AG08395 (cell line): ENCODE measurements at regions not wholly inside any gene's neighbourhood (a gene's known extent, or its start where the extent isn't known, plus 50 kb on each side); places are given as distances from the start of the nearest gene placed in this dataset.
"Not testable (repeated sequence)": the region's sequence is repeated elsewhere in the genome, so short reads cannot be mapped to it uniquely, and the experiment has no call there.

Experiments
- DNase-seq: peaks from one replicate; pipeline ENCODE4 v3.0.0; 2012; ENCODE audit warnings: mixed read lengths, low spot score

- DNase-seq = no peak
These were observed 127.7 kb downstream of the ALDH8A1 start for GRCh38 chr6:134821928-134822864.

- no peak for DNase-seq
These were observed 128.5 kb downstream of the ALDH8A1 start for GRCh38 chr6:134821397-134821796.

- DNase-seq = no peak
These were observed 129.8 kb downstream of the ALDH8A1 start for GRCh38 chr6:134819863-134820800.

GRCh38 chr6:134819236-134819635 is 130.7 kb downstream of the ALDH8A1 start:
- no peak for DNase-seq

GRCh38 chr6:134817448-134817847 is 132.5 kb downstream of the ALDH8A1 start:
- DNase-seq = no peak

GRCh38 chr6:134816780-134817179 is 133.1 kb downstream of the ALDH8A1 start:
- DNase-seq = no peak

- no peak for DNase-seq
These were observed 133.6 kb downstream of the ALDH8A1 start for GRCh38 chr6:134816300-134816699.

- no peak for DNase-seq
These were observed 135.7 kb downstream of the ALDH8A1 start for GRCh38 chr6:134814076-134814695.

GRCh38 chr6:134813146-134813545 is 136.8 kb downstream of the ALDH8A1 start:
- DNase-seq = no peak

- no peak for DNase-seq
These were observed 139.5 kb downstream of the ALDH8A1 start for GRCh38 chr6:134810402-134810801.

GRCh38 chr6:134809130-134809529 is 140.8 kb downstream of the ALDH8A1 start:
- peak; percentile 14 for DNase-seq

- no peak for DNase-seq
These were observed 143.6 kb downstream of the ALDH8A1 start for GRCh38 chr6:134806180-134806798.

- DNase-seq = no peak
These were observed 144.7 kb downstream of the ALDH8A1 start for GRCh38 chr6:134805168-134805567.

GRCh38 chr6:134804311-134804710 is 145.6 kb downstream of the ALDH8A1 start:
- not testable (repeated sequence) for DNase-seq

GRCh38 chr6:134802426-134803058 is 147.4 kb downstream of the ALDH8A1 start:
- DNase-seq = no peak

GRCh38 chr6:134797400-134798113 is 152.3 kb downstream of the ALDH8A1 start:
- no peak for DNase-seq

GRCh38 chr6:134795691-134796090 is 154.2 kb downstream of the ALDH8A1 start:
- DNase-seq = no peak

GRCh38 chr6:134795001-134795400 is 154.9 kb downstream of the ALDH8A1 start:
- no peak for DNase-seq

GRCh38 chr6:134791243-134791843 is 158.6 kb downstream of the ALDH8A1 start:
- DNase-seq = not testable (repeated sequence)

GRCh38 chr6:134787261-134787877 is 162.5 kb downstream of the ALDH8A1 start:
- peak; percentile 54 for DNase-seq
